ENCODE measurements at regions not wholly inside any gene's neighbourhood (a gene's known extent, or its start where the extent isn't known, plus 50 kb on each side); places are given as distances from the start of the nearest gene placed in this dataset.

DNA sequence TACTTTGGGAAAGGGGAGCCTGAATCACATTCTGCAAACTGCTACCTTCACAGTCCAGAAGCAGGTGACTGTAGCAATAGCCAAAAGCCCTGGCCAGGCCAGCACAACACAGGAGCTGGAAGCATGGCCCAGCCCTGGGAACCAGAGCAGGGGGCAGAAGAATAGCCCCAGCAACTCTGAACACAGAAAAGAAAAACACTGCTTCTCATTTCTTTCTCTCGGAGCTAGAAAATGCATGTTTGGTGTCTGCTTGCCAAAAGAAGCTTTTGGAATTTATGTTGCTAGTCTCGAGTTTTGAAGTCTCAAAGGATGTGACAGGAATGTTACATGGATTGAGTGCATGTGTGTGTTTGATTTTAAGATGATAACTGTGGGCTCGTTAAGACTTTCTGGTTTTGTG, 79.8 kb upstream of the SCAF8 start:
- intact Hi-C loops (cut with DNase I): no loop called here

DNA sequence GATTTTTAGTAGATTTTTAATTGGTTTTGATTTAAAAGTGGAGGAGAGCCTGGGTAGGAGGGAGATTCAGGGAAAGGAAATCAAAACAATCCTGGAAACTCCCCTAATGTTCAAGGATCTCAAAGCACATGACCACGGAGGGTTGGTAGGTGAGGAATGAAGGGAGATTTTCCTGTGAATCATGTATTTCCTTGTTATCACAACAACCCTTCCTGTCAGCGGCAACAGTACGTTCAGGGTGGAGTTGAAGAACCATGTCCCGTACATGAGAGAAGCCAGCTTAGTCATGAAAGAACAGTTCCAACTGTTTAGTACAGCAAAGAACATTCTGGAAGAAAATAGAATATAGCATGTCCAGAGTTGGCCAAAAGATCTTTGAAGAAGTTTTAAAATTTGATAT, 79.4 kb upstream of the SCAF8 start:
- Histone ChIP-seq H3K9me3 (no peaks in the 10 kb centered on the region), H3K27ac (no peak overlapping the region), H3K36me3 (ENCODE audit: insufficient read depth in 1 of 2, low read depth in 1 of 2) (no peaks in the 10 kb centered on the region), H3K27me3 (ENCODE audit: insufficient read depth in 3 of 3, low read length in 2 of 3) (no peaks in the 10 kb centered on the region), H3K4me3 (no peak overlapping the region), H3K4me1 (no peaks in the 10 kb centered on the region)
- DNase-seq (no peak), ATAC-seq (peak in 1 of 4 donors; percentile 28)
- 24 to 46% (median 25%) methylated on average over 4 of the region's 4 CpGs for WGBS, 3 donors
- intact Hi-C loops (cut with DNase I): no loop called here
- TF ChIP-seq, protein P1, sequence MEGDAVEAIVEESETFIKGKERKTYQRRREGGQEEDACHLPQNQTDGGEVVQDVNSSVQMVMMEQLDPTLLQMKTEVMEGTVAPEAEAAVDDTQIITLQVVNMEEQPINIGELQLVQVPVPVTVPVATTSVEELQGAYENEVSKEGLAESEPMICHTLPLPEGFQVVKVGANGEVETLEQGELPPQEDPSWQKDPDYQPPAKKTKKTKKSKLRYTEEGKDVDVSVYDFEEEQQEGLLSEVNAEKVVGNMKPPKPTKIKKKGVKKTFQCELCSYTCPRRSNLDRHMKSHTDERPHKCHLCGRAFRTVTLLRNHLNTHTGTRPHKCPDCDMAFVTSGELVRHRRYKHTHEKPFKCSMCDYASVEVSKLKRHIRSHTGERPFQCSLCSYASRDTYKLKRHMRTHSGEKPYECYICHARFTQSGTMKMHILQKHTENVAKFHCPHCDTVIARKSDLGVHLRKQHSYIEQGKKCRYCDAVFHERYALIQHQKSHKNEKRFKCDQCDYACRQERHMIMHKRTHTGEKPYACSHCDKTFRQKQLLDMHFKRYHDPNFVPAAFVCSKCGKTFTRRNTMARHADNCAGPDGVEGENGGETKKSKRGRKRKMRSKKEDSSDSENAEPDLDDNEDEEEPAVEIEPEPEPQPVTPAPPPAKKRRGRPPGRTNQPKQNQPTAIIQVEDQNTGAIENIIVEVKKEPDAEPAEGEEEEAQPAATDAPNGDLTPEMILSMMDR (IDR thresholded peaks at IDR 0.05): no peak

More for the DNA sequence above, 79.8 kb upstream of the SCAF8 start:
- no peak overlapping the region for H3K4me3 ChIP-seq
- no peaks in the 10 kb centered on the region for H3K27me3 ChIP-seq (ENCODE audit: insufficient read depth in 3 of 3, low read length in 2 of 3)
- no peaks in the 10 kb centered on the region for H3K4me1 ChIP-seq
- no peak overlapping the region for H3K27ac ChIP-seq
- ATAC-seq: no peak
- TF ChIP-seq, protein P1 (IDR thresholded peaks at IDR 0.05): no peak
- 29 to 39% (median 33%) methylated on average over 3 of the region's 3 CpGs for WGBS, 3 donors
- H3K9me3 ChIP-seq: no peaks in the 10 kb centered on the region
- DNase-seq: no peak
- H3K36me3 ChIP-seq (ENCODE audit: insufficient read depth in 1 of 2, low read depth in 1 of 2): no peaks in the 10 kb centered on the region

DNA sequence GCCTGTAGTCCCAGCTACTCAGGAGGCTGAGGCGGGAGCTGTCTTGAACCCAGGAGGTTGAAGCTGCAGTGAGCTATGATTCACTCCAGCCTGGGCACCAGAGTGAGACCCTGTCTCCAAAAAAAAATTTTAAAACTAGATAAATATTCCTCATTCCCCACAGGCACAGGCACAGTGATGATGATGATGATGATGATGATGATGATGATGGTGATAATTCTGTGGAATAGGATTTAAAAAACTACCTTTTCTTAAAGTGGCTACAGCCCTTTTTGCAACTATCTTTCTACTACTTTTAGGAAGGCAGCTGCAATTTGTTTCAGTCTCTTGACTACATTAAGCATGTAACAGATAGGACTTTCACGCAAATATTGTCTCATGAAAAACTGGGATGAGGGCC, 76.6 kb upstream of the SCAF8 start:
- Histone ChIP-seq H3K4me3 (no peak overlapping the region), H3K36me3 (ENCODE audit: insufficient read depth in 1 of 2, low read depth in 1 of 2) (no peaks in the 10 kb centered on the region), H3K9me3 (no peaks in the 10 kb centered on the region), H3K4me1 (no peaks in the 10 kb centered on the region), H3K27ac (no peak overlapping the region), H3K27me3 (ENCODE audit: insufficient read depth in 3 of 3, low read length in 2 of 3) (no peaks in the 10 kb centered on the region)
- TF ChIP-seq, protein P1 (IDR thresholded peaks at IDR 0.05): no peak
- intact Hi-C loops (cut with DNase I): no loop called here
- no peak for ATAC-seq
- 71 to 79% (median 71%) methylated on average over 2 of the region's 2 CpGs for WGBS, 3 donors
- no peak for DNase-seq

DNA sequence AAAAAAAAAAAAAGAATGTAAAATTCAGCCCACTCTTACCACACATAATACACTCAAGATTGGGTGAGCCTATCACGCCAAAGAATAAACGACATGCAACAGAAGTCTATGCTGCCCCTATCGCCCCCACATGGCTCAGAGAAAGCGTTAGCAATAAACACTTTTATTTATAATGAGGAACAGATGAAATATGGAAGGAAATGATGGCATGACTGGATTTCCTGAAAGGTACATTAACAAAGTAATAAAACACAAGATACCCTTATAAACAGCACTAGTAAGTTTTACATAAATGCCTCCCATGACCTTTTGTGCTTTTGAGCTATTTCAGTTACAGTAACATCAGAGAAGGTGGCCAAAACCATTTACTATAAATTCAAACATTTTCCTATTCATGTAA, 71.4 kb upstream of the SCAF8 start:
- ATAC-seq (no peak), DNase-seq (no peak)
- H3K4me3 ChIP-seq: no peak overlapping the region
- intact Hi-C loops (cut with DNase I): no loop called here
- 45 to 61% (median 59%) methylated on average over 4 of the region's 4 CpGs for WGBS, 3 donors
- no peaks in the 10 kb centered on the region for H3K9me3 ChIP-seq
- no peaks in the 10 kb centered on the region for H3K4me1 ChIP-seq
- TF ChIP-seq, protein P1 (IDR thresholded peaks at IDR 0.05): no peak
- H3K27ac ChIP-seq: no peak overlapping the region
- no peaks in the 10 kb centered on the region for H3K27me3 ChIP-seq (ENCODE audit: insufficient read depth in 3 of 3, low read length in 2 of 3)
- no peaks in the 10 kb centered on the region for H3K36me3 ChIP-seq (ENCODE audit: insufficient read depth in 1 of 2, low read depth in 1 of 2)

DNA sequence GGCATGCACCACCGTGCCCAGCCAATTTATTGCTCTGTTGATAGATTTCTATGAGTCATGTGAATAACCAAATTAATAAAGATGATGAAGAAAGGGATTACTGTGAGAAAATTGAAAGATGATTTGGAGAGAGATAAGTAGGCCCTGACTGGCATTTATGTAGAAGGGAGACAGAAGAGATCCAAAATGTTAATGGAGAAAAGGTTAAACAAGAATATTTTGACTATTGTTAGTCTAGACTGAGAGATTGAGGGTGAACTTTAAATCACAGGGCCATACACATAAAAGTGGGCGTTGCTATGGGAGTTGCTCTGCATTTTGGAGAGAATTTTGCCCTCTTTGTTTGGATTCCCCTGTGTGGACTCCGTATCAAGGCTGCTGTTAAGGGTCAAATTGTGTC, 68.9 kb upstream of the SCAF8 start:
- no peak for DNase-seq
- Histone ChIP-seq H3K27me3 (ENCODE audit: insufficient read depth in 3 of 3, low read length in 2 of 3) (no peaks in the 10 kb centered on the region), H3K4me1 (no peaks in the 10 kb centered on the region), H3K27ac (no peak overlapping the region), H3K9me3 (no peaks in the 10 kb centered on the region), H3K4me3 (no peak overlapping the region), H3K36me3 (ENCODE audit: insufficient read depth in 1 of 2, low read depth in 1 of 2) (no peaks in the 10 kb centered on the region)
- no peak for ATAC-seq
- TF ChIP-seq, protein P1 (IDR thresholded peaks at IDR 0.05): no peak
- WGBS, 3 donors: 86 to 91% (median 88%) methylated on average over 3 of the region's 3 CpGs
- intact Hi-C loops (cut with DNase I): no loop called here
